ENCODE measurements at regions not wholly inside any gene's neighbourhood (a gene's known extent, or its start where the extent isn't known, plus 50 kb on each side); places are given as distances from the start of the nearest gene placed in this dataset.
"Not testable (repeated sequence)": the region's sequence is repeated elsewhere in the genome, so short reads cannot be mapped to it uniquely, and the experiment has no call there.

- DNase-seq (ENCODE audit: low spot score): no peak
These were observed 141.8 kb upstream of the BNIP2 start for GRCh38 chr15:59830873-59831272.

DNA sequence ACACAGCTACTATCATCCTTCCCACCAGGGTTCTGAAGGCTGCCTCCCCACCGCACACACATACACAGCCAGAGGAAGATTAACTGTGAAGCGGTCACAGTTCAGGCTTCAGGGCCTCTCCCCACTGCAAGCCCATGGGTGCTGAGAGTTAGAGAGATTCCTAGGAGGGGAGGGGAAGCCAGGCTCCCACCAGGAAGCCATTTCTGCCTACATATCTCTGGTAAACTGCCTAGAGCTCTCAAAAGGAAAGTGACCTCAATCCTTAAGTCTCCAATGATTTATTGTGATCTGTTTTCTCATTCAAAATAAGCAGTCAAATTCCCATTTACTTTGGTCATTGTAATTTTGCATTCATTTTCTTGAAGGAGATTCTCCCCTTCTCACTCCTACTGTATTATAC, 141.0 kb upstream of the BNIP2 start:
- no peak for DNase-seq (ENCODE audit: low spot score)

DNA sequence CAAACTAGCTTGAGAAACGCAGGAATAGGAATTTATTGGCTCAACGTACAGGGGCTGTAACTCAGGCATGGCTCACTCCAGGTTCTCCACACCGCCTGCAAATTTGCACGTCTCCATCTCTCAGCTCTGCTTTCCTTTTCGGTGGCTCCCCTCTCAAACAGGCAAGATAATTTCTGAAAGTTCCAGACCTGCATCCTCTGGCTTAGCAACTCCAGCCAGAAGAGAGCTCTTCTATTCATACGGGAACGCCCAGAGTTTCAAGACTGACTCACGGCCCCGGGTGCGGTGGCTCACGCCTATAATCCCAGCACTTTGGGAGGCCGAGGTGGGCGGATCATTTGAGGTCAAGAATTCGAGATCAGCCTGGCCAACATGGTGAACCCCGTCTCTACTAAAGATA, 139.7 kb upstream of the BNIP2 start:
- DNase-seq (ENCODE audit: low spot score): no peak

DNA sequence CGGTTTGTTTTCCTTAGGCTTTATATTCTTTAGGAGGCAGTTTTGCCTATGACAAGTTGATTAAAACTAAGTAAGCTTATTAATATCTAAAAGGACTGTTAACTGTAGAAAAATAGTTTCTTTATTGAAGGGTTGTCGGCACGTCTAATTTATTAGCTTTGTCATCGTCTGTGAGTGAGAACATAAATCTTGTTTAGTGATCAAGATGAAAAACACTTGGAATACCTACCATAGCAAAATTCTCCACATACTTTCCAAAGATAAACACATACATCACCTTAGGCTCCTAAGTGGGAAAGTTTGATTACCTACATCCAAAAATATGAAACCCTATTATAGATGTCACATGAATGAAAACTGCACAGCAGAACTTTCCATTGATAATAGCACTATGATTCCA, 139.1 kb upstream of the BNIP2 start:
- no peak for DNase-seq (ENCODE audit: low spot score)

DNA sequence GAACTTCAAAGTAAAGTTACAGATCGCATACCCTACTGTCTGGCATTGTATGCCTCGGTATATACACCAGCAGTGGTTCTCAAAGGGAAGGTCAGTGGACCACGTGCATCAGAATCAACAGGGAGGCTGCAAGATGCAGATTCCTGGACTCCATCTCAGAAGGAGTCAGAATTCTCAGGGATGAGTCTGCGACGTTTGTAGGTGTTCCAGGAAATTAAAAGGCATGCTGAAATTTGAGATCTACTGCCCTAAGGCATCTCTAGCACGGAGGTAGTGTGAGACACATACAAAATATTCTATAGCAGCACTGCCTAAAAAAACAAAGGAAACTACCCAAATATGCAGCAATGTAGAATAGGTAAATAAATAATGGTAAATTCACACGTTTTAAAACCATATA, 136.8 kb upstream of the BNIP2 start:
- no peak for DNase-seq (ENCODE audit: low spot score)

- no peak for DNase-seq (ENCODE audit: low spot score)
These were observed 132.2 kb upstream of the BNIP2 start for GRCh38 chr15:59821286-59821685.

GRCh38 chr15:59819092-59819491, 130.0 kb upstream of the BNIP2 start:
- DNase-seq (ENCODE audit: low spot score): no peak

DNA sequence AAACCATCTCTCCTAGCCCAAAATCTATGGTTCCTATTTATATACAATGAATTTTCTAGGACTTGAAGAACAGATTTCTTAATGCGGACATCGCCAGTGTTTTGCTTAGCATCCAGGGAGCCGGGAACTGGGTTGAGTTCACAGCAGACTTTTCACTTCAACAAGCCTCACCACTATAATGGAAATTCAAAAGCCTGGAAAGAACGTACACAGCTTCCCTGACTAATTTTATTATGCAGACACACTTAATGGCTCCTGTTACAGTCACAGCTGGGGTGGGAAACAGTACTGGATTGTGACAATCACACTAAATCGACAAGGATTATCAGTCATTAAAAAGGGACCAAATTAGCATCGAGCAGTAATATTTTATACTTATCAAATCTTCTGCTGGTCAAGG, 129.2 kb upstream of the BNIP2 start:
- no peak for DNase-seq (ENCODE audit: low spot score)

DNA sequence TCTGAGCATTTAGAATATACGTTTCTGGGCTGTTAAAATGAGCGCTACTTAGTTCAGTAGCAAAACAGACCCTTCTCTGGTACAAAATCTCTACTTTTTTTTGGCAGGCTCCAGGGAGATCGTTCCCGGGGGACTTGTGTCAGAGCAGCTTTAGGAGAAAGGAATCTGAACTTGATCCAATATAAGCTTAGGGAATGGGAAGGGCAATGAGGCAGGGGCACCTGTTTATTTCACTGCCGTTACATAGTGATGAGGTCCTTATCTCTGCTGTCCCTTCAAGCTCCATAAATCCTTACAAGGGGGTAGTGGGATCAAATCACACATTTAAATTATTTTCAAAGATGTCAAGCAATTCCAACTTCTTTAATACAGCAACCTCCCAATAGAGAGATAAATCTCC, 128.7 kb upstream of the BNIP2 start:
- no peak for DNase-seq (ENCODE audit: low spot score)

DNA sequence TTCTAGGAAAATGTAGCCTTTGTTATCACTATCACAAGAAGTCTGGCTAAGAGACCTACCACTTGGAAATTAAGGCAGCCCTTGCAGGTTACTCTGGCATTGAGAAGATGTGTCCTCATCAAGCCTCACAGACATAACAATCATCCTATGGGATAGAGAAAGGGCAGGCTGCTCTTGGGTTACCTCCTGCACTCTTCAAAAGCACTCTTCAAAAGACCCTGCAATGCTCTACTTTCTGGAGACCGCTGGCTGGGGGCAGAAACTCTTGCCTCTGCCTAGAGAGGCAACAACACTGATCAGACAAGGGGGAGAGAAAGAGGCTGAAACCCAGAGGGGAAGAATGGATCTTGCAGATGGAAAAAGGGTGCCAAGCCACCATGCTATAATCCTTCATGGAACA, 127.9 kb upstream of the BNIP2 start:
- DNase-seq (ENCODE audit: low spot score): no peak

DNA sequence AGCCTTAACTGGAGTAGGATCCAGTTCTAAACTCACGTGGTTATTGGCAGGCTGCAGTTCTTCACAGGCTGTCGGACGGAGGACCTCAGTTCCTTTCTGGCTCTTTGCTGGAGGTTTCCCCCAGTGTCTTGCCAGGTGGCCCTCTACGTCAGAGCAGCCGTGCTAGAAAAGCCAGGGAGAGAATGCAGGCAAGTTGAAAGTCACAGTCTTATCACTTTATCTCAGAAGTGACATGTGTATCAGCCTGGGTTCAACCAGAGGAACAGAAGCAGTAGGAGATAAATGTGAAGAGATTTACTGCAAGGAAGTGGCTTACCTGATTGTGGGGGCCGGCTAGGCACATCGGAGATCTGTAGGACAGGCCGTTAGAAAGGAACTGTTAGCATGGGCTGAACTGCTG, 125.3 kb upstream of the BNIP2 start:
- DNase-seq (ENCODE audit: low spot score): no peak

DNA sequence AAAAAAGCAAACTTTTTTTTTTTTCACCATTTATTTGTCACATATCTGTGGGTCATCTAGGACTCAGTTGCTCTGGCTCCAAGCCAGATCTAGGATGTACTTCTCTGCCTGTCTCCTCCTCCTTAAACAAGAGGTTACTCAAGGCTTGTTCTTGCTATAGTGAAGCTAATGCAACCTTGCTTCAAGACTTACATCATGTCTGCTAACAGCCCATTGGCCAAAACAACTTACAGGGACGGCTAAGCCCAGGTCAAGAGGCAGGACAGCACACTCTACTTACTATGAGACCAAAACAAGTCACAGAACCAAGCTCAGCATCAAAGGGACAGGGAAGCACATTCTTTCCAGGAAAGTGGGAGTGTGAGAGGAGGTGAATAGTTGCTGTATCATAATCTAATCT, 123.8 kb upstream of the BNIP2 start:
- no peak for DNase-seq (ENCODE audit: low spot score)

GRCh38 chr15:59812250-59812870, 123.2 kb upstream of the BNIP2 start:
- no peak for DNase-seq (ENCODE audit: low spot score)

GRCh38 chr15:59803293-59803966, 114.3 kb upstream of the BNIP2 start:
- DNase-seq (ENCODE audit: low spot score): not testable (repeated sequence)

GRCh38 chr15:59801649-59802048, 112.5 kb upstream of the BNIP2 start:
- no peak for DNase-seq (ENCODE audit: low spot score)

DNA sequence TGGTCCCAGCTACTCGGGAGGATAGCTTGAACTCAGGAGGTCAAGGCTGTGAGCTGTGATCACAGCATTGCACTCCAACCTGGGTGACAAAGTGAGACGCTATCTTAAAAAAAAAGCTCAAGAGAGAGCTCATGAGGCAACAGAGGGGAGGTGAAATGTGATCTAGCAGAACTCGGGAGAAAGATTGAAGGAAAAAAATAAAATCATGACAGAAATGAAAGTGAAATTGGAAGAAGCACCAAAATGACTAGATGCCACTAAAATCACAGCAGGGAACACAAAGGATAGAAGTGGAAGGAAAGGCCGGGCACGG, 109.4 kb upstream of the BNIP2 start:
- DNase-seq (ENCODE audit: low spot score): no peak

DNA sequence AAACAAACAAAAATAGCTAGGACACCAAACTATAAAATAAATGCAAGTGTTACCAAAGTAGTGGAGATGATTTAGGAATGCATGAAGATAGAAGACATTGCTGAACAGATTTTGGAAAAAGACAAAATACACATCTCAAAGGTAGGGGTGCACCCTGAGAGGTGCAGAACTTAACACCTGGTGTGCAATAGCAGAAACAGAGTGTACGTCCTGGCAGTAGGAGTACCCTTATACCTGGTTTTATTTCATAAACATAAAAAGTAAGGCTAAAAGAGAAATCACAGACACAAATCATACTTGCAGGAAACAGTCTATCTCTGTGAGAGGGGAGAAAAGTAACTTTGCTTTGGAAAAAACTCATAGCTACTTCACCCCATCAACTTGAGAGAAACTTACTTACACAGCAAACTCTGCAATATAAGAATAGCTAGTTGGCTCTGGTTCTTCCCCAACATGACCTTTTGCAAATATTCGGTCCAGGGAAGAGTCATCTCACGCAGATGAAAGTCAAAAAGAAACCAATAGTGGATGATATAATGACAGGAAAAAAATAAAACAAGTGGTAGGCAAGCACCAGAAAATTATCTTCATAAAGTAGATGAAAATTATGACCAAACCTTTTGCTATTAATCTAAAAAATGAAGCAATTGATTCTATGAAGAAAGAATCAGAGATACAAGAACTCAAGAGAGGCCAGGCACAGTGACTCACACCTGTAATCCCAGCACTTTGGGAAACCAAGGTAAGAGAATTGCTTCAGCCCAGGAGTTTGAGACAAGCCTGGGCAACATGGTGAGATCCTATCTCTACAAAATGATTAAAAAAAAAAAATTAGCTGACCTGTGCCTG, 108.9 kb upstream of the BNIP2 start:
- no peak for DNase-seq (ENCODE audit: low spot score)

DNA sequence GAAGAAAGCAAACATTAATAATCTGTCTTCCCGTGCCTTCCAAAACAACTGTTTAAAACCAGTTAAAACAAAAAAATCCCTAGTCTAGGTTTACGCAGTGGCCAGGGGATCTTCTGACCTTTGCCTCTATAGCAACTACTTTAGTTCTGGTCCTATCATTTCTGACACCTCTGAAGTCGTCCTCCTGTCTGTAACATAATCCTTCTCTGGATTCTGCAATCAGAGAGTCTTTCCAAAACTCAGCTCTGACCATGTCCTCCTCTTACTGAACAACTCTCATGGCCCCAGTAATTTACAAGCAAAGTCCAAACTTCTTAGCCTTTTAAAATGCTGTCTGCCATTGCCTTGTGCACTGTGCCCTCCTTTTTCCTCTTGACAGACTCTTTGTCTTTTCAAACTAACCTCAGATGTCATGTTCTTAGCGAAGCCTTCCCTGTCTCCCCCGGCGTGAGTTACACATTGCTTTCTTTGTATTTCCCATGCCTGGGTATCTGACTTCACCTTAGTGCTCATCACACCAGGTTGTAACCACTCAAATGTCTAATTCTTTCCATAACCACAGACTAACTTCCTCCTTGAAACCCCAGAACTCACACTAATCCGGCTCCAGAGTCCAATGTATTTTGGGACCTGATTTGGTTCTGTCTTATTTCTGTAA, 105.2 kb upstream of the BNIP2 start:
- DNase-seq (ENCODE audit: low spot score): no peak

DNA sequence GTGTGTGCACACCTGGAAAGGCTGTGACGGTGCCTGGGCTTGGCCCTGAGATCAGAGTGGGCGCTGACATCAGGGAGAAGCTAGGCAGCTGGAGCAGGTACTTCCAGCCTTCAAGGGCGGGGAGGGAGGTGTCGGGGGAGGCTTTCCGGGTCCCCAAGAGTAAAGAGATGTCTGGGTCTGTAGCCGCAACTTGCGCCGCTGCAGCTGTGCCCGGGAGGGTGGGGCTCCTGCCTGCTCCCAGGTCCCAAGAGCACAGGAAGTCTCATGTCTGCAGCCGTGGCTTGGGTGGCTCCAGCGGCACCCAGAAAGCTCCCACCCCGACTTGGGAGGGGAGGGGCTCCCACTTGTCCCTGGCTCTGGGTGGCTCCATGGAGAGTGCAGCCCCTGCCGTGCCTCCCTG, 103.2 kb upstream of the BNIP2 start:
- no peak for DNase-seq (ENCODE audit: low spot score)

- no peak for DNase-seq (ENCODE audit: low spot score)
These were observed 102.6 kb upstream of the BNIP2 start for GRCh38 chr15:59791755-59792154.

DNA sequence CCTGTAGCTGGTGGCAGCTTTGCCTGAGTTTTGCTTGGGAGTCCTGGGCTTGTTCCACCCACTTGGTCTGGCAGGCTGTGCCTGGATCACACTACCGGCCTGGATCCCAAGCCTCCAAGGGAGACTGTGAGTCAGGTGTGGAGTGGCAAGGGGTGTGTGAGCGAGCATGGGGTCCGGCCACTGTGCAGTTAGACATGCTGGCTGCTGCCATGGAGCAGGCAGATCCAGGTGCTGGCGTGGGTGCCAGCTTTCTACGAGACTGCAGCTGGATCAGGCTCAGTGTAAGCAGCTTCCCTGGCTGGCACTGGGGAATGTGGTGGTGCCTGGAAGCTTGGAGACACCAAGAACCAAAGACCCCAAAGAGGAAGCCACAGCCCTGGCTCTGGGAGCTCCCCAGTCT, 102.0 kb upstream of the BNIP2 start:
- no peak for DNase-seq (ENCODE audit: low spot score)

DNA sequence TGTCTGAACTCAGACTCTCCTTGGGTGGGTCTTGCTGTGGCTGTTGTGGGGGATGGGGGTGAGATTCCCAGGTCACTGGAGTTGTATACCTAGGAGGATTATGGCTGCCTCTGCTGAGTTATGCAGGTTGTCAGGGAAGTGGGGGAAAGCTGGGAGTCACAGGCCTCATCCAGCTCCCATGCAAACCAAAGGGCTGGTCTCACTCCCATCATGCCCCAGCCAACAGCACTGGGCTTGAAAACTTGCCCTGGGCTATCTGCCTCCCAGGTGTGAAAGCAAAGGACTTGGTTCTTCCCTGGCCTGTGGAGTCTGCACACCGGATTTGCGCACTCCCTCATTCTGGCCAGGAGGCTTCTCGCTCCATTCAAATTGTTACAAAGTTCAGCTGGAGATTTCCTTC, 97.3 kb upstream of the BNIP2 start:
- not testable (repeated sequence) for DNase-seq (ENCODE audit: low spot score)

GRCh38 chr15:59785981-59786380, 96.9 kb upstream of the BNIP2 start:
- DNase-seq (ENCODE audit: low spot score): not testable (repeated sequence)

Measured in cerebellar cortex (tissue), 1 donor.